ENCODE measurements at regions not wholly inside any gene's neighbourhood (a gene's known extent, or its start where the extent isn't known, plus 50 kb on each side); places are given as distances from the start of the nearest gene placed in this dataset.
"Not testable (repeated sequence)": the region's sequence is repeated elsewhere in the genome, so short reads cannot be mapped to it uniquely, and the experiment has no call there.

DNA sequence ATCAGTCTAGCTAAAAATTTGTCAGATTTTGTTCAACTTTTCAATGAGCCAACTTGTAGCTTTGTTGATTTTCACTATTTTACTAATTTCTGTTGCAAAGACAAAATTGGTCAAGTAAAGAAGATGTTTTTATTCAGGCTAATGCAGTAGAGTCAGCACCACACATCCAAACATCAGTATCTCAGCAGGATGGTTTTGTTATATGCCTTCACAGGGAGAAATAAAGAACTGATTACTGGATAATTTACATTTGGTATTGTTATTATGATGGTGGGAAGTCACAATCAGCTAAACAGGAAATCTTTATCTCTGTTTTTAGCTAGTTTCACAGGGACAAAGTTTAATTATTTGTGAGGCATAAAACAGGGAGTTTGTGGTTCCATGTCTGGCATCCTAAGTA lies 713.4 kb downstream of the SLITRK5 start:
- no peak for DNase-seq (ENCODE audit: low read depth in 2 of 2)

DNA sequence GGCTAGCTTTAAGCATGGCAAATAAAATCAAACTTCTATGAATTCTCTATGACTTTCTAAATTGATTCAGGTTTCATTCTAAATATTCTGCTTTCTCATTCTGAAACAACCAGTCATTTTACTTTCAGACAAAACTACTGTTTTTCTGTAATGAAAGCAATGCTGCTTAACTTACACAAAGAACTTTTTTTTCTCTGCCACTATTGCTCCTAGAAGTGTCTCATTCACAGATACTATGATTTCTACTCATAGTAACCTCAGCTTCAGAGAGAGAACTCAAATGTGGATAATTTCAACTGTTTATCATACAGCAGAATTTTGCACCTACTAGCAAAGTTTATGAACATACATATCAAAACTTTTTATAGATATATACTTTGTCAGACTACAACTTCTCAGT lies 724.6 kb downstream of the SLITRK5 start:
- no peak for DNase-seq (ENCODE audit: low read depth in 2 of 2)

DNA sequence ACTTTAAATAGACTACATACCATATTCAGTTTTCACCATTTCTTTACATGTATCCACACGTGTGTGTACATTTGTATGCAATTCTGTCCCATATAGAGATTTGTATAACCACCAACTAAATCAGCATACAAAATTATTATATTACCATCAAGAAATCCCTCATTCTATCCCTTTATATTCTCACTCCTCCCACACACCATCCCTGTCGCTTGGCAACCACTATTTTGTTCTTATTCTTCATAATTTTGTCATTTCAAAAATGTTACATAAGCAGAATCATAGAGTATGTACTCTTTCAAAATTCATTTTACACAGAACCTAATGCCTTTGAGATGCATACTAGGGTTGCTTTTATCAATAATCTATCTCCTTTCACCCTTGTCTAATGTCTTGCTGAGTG lies 740.5 kb downstream of the SLITRK5 start:
- no peak for DNase-seq (ENCODE audit: low read depth in 2 of 2)

DNA sequence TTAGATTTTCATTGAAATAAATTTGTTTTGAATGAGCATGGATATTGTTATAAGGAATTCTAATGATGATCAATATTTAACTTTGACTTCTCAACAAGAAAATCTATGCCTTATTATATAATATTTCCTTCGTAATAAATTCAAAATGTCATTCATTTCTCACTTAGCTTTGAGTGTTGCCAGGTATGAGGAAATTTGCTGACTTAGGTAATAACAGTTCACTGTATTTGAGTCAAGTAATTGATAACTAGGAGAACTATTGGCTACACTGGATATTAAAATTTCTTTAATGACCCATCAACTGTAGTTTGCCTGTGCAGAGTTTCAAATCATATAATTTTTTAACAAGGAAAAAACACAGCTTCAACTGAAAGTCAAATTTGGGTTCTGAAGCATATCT lies 746.6 kb downstream of the SLITRK5 start:
- DNase-seq (ENCODE audit: low read depth in 2 of 2), result no peak

DNA sequence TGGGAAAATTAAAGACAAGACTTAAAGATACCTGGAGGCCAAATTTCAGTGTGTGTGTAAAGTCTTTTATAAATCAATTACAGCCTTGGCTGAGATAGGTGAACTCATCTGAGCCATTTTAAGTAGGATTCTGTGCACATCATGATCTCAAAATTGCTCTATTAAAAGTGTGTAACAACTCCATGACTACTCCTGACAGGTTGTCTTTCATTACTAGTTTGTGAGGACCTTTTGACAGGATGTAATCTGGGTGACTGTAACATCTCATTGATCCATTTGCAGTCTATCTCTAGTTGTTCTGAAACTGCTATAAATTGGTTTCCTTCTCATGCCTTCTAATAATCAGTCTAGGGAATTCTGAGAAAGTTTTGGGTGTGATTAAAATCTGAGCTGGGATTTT lies 753.3 kb downstream of the SLITRK5 start:
- DNase-seq (ENCODE audit: low read depth in 2 of 2), result no peak

DNA sequence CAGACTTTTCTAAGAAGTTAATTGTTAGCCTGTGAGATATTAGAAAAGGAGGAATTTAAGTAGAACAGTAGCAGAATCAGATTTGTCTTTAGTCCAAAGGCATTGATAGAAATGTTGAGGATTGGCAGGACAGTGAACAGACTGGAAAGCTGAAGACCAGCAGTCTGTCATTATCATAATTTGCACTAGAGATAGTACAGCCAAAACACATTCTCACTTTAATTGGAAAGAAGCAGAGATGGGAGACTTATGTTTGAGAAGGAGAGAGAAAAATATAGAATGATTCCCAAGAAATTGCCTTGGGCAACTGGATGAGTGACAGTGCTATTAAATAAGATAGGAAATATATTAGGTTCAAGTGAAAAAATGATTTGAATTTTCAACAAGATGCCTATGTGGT lies 755.5 kb downstream of the SLITRK5 start:
- no peak for DNase-seq (ENCODE audit: low read depth in 2 of 2)

DNA sequence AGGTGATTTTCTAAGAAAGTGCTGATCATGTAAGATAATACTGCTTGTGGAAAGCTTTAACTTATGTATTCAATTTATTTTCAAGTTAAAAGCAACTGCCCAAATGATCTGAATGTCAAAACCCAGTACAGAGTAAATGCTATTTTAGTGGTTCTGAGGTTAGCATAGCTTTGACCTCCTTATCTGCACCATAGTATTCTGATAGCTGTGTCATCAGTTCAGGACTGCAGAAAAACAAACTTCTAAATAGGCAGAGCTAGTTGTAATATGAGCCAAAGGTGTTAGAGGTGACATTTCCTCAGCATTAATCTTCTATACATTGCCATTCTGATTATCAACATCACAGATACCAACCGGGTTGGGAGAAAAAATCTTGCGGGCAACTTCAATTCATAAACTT lies 758.7 kb downstream of the SLITRK5 start:
- no peak for DNase-seq (ENCODE audit: low read depth in 2 of 2)

DNA sequence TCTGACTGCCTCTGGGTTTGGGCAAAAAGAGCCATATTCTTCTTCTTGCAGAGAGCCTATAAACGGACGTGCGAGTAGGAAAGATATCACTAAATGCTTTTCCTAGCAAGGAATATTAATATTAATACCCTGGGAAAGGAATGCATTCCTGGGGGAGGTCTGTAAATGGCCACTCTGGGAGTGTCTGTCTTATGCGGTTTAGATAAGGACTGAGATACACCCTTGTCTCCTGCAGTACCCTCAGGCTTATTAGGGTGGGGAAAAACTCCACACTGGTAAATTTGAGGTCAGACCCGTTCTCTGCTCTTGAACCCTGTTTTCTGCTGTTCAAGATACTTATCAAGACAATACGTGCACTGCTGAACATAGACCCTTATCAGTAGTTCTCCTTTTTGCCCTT lies 763.8 kb downstream of the SLITRK5 start:
- DNase-seq (ENCODE audit: low read depth in 2 of 2), result no peak

DNA sequence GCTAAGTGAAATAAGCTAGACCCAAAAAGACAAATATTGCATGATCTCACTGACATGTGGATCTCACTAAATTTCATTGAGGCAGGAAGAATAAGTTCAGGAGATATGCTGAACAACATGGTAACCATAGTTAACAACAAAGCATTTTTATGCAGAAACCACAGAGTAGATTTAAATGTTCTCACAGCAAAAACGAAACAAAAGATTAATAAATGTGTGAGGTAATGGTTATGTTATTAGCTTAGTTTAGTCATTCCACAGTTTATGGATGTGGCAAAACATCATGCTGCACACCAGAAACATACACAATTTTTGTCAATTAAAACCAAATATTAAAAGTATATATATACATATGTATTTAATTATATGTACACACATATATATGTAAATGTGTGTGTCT lies 765.8 kb downstream of the SLITRK5 start:
- DNase-seq (ENCODE audit: low read depth in 2 of 2), result no peak

DNA sequence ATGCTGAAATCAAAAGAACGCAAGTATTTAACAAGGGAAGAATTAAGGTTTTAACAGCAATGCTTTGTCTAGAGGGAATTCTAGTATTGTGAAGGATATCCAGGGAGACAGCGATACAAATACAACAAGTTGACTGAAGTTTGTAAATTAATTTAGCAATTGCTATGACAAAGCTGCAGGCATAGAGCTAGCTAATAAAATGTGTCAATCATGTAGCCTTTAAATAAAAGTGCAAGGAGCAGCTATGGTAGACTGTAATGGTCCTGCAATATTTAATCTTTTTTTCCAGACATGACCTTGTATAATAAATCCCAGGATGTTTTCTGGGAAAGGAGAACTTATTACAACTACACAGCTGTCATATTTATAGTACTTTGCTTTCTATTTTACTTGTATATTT lies 779.3 kb downstream of the SLITRK5 start:
- DNase-seq (ENCODE audit: low read depth in 2 of 2), result no peak

DNA sequence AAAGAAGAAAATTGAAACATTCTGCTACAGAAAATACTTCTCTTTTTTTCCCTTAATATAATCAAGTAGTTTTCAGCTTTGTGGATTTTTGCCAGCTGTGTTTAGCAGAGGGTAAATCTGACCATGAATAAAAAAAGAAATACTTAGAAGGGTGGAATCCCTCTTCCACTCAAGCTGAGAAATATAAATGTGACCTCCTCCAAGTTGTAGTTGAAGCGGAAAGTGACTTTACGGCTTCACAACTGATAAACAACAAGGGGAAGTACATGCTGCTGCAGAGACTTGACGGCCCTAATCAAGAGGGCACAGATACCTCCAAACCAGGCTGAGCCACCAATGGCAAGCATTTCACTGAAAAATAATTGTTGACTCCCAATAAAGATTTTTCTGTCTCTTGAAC lies 785.0 kb downstream of the SLITRK5 start:
- no peak for DNase-seq (ENCODE audit: low read depth in 2 of 2)

DNA sequence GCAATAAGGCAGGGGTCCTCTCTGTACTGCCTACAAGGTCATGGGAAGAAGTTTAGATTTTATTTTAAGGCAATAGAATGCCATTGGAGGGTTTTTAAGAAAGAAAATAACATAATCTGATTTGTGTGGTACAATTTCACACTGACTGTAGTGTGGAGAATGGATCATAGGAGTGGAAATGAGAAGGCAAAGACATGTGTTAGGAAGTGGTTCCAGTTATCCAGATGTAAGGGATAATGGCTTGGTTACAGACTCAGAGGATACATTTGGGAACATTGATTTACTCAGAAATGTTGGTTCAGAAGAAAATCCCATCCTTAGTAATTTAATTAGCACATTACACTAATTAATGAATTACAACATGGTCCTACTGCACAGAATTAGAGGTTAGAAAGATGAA lies 788.2 kb downstream of the SLITRK5 start:
- no peak for DNase-seq (ENCODE audit: low read depth in 2 of 2)

DNA sequence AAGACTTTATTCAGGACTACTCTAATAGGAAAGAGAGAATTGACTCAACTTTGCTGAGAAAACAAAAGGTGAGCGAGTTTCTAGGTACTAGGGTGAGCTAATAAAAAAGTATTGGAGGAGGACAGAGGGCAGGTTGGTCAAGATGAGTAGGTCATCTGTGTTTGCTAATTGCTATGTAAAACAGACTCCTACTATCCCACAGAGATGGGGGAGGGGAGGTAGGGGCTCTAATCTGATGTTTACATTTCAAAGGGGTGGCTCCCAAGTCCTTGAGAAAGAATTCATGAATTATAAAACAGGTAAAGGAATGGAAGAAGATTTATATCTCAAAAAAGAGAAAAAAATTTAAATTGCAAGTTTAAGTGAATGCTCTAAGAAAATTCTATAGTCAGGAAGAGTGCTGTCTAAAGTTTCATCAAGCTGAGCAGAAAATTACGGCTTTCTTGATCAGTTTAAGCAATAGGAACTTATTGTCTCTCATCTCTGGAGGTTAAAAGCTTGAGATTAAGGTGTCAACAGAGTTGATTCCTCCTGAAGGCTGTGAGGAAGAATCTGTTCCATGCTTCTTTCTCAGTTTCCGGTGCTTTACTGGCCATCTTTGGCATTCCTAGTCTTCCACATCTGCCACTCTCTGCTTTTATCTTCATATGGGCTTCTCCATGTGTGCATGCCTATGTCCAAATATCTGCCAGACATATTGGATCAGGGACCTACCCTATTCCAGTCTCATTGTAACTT lies 790.3 kb downstream of the SLITRK5 start:
- no peak for DNase-seq (ENCODE audit: low read depth in 2 of 2)

DNA sequence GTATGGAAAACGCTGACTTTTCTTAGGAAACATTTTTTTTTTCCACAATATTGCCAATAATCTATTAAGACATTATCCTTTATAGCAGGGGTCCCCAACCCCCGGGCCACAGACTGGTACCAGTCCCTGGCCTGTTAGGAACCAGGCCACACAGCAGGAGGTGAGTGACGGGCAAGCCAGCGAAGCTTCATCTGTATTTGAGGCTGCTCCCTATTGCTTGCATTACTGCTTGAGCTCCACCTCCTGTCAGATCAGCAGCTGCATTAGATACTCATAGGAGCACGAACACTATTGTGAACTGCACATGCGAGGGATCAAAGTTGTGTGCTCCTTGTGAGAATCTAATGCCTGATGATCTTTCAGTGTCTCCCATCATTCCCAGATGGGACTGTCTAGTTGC lies 793.7 kb downstream of the SLITRK5 start:
- no peak for DNase-seq (ENCODE audit: low read depth in 2 of 2)

DNA sequence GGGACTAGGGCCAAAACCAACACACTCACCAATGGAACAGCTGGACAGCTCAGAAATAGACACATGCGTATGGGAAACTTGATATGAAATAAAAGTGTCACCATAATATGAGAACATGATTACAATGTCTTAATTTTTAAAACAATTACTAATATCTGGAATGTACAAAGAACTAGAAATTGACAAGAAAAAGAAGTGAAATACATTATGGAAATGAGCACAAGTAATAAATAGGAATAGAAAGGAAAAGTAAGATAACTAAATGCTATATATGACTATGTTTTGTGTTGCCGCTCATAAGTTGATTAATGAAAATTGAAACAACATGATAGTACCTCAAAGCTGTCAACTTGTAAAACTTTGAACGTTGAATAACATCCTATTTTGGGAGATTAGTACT lies 801.1 kb downstream of the SLITRK5 start:
- no peak for DNase-seq (ENCODE audit: low read depth in 2 of 2)

DNA sequence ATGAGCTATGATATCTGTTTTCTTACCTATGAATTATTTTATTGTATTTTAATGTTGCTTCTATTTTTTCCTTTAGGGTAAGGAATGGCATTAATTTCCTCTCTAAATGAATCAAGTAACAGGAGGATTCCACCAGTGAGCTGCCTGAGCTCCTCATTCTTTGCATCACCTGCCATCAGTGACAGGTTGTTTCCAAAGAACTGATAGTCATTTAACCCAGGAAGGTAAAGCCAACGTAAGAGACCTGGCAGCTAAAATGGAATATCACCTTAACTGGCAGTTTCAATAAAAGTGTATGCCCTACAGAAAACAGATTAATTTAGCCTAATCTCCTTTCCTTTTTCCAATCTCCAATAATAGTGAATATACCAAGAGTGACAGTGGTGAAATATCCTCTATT lies 812.0 kb downstream of the SLITRK5 start:
- no peak for DNase-seq (ENCODE audit: low read depth in 2 of 2)

DNA sequence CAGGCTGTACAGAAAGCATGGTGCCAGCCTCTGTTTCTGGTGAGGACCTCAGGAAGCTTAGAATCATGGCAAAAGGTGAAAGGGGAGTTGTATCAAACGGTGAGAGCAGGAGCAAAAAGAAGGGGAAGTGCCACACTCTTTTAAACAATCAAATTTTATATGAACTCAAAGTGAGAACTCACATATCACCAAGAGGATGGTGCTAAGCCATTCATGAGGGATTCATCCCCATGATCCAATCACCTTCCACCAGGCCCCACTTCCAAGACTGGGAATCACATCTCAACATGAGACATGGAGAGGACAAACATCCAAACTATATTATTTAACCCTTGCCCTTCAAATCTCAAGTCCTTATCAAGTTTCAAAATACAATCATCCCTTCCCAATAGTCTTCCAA lies 836.7 kb downstream of the SLITRK5 start:
- no peak for DNase-seq (ENCODE audit: low read depth in 2 of 2)

DNA sequence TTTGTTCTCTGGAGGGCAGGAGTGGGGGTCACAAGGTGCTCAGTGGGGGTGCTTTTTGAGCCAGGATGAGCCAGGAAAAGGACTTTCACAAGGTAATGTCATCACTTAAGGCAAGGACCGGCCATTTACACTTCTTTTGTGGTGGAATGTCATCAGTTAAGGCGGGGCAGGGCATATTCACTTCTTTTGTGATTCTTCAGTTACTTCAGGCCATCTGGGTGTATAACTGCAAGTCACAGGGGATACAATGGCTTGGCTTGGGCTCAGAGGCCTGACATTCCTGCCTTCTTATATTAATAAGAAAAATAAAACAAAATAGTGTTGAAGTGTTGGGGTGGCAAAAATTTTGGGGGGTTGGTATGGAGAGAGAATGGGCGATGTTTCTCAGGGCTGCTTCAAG lies 841.8 kb downstream of the SLITRK5 start:
- not testable (repeated sequence) for DNase-seq (ENCODE audit: low read depth in 2 of 2)

DNA sequence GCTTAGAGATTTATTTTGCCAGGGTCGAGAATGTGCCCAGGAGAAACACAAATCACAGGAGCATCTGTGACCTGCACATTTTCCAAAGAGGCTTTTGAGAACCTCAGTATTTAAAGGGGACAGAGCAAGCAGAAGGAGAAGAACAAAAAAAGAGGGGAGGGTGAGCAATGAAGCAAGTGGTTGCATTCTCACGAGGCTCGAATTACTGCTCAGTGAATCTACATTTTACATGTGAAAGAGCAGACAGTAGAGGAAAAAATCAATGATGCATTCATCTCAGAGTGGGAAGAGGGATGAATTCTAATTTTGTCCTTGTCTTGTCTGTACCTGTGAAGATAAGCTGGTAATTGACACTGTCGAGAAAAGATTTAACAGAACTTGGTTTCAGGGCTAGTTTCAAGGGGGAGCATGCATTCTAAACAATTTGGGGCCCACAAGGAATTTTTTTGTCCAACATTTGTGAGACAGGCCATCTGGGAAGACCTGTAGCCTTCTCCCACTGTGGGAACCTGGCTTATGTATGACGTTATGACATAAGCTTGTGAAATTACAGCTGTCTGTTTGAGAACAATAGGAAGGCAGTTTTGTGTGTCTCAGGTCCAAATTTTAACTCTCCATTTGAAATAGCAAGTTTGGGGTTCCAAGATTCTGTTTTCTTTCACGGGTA lies 855.1 kb downstream of the SLITRK5 start:
- DNase-seq (ENCODE audit: low read depth in 2 of 2), result no peak

DNA sequence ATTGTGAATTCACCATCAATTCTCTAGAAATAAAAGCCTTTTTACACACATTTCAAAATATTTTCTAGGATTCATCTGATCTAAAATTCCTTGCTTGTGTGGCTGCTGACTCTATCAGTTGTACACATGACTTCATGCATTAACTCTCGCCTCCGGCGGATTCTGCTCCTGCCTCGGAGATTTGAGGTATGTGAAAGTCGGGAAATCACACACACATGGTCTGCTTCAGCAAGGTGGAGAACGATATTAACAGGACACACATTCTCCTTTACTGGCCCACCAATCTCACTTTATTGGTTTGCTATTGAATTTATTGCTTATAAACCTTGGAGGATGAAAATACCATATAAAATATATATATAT lies 855.7 kb downstream of the SLITRK5 start:
- no peak for DNase-seq (ENCODE audit: low read depth in 2 of 2)

DNA sequence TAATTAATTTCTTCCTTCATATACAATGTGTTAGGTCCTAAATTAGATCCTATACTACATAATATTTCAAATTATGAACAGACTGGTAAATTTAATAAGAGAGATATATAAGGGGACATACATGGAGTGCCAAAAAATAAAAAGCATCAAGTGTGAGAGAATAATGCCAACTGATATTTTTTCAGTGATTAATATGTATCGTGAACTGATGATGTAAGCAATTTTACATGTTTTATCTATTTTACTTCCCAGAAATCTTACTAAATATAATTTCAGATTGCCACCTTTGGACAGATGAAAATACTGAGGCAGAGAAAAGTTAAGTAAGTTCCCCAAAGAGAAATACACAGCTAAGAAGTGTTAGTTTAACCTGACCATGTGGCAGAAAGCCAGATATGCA lies 870.8 kb downstream of the SLITRK5 start:
- no peak for DNase-seq (ENCODE audit: low read depth in 2 of 2)

DNA sequence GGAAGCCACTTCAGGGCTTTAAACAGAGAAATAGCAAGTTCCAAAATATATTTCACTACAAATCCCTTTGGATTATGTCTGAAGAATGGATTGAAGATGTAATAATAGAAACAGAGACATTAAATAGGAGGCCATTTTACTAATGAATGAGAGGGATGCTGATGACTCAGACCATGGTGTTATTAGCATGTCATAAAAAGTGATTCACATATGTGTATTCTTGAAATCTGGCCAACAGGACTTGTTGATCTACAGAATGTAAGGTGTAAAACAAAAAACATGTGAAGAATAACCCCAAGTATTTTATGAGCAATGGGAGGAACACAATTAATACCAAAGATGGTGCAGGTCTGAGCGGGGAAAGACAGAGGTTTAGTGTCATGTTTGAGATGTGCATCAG lies 873.7 kb downstream of the SLITRK5 start:
- no peak for DNase-seq (ENCODE audit: low read depth in 2 of 2)

DNA sequence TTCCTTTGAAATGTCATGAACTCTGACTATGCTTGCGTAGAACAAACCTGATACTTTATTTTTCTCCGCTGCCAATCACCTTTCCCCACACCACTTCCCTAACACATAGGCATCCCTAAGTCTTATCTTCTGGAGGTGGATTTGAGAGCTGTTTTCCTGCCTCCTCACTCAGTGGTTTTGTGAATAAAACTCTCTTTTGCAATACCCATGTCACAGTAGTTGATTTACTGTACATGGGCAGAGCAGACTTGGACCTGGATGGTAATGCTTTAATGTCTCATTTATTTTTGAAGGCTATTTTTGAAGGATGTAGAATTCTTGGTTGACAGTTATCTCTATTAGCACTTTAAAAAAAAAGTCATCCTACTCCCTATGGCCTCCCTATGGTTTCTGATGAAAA lies 881.8 kb downstream of the SLITRK5 start:
- no peak for DNase-seq (ENCODE audit: low read depth in 2 of 2)

DNA sequence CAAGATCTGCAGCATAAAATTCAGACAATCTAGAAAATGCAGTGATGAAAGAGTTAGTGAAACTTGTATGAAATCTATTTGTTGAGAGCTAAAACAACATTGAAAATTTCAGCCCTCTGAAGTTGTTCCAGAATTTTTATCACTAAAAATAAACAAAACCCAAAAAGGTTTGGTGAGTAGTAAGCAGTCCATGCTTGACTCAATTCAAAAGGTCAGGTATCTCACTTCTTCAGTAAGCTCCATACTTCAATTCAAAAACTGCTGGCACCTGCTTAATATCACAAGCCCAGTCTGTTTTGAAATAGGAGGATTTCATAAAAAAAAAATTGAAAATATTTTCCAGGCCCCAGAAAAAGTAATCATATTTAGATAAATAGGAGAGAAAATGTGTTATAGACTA lies 894.4 kb downstream of the SLITRK5 start:
- no peak for DNase-seq (ENCODE audit: low read depth in 2 of 2)

Data from fibroblast of skin of left quadriceps (primary cell).